AG09319 (cell line): ENCODE measurements at regions not wholly inside any gene's neighbourhood (a gene's known extent, or its start where the extent isn't known, plus 50 kb on each side); places are given as distances from the start of the nearest gene placed in this dataset.
"Not testable (repeated sequence)": the region's sequence is repeated elsewhere in the genome, so short reads cannot be mapped to it uniquely, and the experiment has no call there.

Experiments used
- DNase-seq: peaks from one replicate; pipeline ENCODE4 v3.0.0-alpha.2; 2010; ENCODE audit warnings: low read depth; ENCODE audit errors: extremely low read depth
- TF ChIP-seq, protein P1 (sequence below): IDR thresholded peaks from 2 replicates; pipeline ENCODE4 v1.5.1; 2011; ENCODE audit warnings: low read depth, mild to moderate bottlenecking, inconsistent platforms, low read length, moderate library complexity

- TF ChIP-seq, protein P1, sequence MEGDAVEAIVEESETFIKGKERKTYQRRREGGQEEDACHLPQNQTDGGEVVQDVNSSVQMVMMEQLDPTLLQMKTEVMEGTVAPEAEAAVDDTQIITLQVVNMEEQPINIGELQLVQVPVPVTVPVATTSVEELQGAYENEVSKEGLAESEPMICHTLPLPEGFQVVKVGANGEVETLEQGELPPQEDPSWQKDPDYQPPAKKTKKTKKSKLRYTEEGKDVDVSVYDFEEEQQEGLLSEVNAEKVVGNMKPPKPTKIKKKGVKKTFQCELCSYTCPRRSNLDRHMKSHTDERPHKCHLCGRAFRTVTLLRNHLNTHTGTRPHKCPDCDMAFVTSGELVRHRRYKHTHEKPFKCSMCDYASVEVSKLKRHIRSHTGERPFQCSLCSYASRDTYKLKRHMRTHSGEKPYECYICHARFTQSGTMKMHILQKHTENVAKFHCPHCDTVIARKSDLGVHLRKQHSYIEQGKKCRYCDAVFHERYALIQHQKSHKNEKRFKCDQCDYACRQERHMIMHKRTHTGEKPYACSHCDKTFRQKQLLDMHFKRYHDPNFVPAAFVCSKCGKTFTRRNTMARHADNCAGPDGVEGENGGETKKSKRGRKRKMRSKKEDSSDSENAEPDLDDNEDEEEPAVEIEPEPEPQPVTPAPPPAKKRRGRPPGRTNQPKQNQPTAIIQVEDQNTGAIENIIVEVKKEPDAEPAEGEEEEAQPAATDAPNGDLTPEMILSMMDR, result no peak
Observed at GRCh38 chr20:46785958-46786357, 76.5 kb downstream of the SLC2A10 start.

DNA sequence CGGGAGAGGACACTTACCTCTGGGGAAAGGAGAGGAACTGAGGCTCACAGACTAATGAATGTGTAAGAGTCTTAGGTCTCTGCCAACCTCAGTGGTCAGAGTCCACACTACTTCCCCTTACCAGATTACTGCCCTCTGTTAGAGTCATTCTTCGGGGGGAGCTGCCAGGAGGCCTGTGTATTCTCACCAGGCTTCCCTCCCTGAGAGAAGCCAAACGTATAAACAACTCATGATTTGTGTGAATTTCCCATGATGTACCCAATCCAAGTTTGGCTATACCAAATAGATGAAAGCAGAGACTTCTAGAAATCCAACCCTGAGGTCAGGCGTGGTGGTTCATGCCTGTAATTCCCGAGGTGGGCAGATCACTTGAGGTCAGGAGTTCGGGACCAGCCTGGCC lies 77.1 kb downstream of the SLC2A10 start:
- no peak for DNase-seq
- TF ChIP-seq, protein P1, result no peak

More at GRCh38 chr20:46785958-46786357, 76.5 kb downstream of the SLC2A10 start:
- DNase-seq, result no peak

- TF ChIP-seq, protein P1, result no peak
- no peak for DNase-seq
Observed at GRCh38 chr20:46787991-46788762, 78.7 kb downstream of the SLC2A10 start.

DNA sequence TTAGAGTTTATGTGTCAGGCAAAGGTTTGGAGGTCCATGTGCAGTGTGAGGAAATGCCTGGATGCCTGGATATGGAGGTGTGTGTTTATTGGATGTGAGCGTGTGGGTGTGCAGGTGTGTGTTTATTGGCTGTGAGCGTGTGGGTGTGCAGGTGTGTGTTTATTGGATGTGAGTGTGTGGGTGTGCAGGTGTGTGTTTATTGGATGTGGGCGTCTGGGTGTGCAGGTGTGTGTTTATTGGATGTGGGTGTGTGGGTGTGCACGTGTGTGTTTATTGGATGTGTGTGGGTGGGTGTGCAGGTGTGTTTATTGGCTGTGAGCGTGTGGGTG lies 79.3 kb downstream of the SLC2A10 start:
- not testable (repeated sequence) for DNase-seq

DNA sequence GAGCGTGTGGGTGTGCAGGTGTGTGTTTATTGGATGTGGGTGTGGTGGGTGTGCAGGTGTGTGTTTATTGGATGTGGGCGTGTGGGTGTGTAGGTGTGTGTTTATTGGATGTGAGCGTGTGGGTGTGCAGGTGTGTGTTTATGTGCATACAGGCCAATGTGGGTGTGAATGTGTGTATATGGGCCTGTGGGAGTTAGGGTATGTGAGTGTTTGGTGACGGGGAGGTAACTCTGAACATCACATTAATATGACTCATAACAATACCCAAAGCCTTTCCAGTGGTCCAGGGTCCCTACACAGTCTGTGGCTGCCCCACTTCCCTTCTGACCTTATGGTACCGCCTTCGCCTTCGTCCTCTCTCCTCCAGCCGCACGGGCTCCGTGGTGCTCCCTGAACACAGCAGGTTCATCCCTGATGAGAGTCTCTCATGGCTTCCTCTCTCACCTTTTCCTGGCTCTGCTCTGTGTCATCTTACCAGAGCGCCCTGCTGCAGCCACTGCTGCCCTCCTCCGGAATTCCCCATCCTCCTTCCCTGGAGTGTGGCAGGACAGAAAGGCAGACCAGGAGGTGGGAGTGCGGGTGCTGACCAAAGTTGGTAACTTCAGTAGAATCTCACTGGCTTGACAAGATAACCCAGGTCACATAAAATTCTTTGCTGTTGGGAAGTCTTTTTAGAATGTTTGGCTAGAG lies 80.0 kb downstream of the SLC2A10 start:
- TF ChIP-seq, protein P1, result no peak
- no peak for DNase-seq

- TF ChIP-seq, protein P1, result no peak
Observed at GRCh38 chr20:46791722-46792416, 82.4 kb downstream of the SLC2A10 start.

GRCh38 chr20:46797206-46797605 lies 87.8 kb downstream of the SLC2A10 start:
- no peak for DNase-seq
- TF ChIP-seq, protein P1, result no peak

More at GRCh38 chr20:46791722-46792416, 82.4 kb downstream of the SLC2A10 start:
- no peak for DNase-seq
